Mesothelial cell of epicardium (in vitro differentiated cells): ENCODE measurements at regions not wholly inside any gene's neighbourhood (a gene's known extent, or its start where the extent isn't known, plus 50 kb on each side); places are given as distances from the start of the nearest gene placed in this dataset.

ENCODE experiments used
- DNase-seq, 2 experiments: peaks; one replicate each; pipeline ENCODE4 v3.0.0; 2021; ENCODE audit warnings: low spot score in 2 of 2; ENCODE audit not compliant: unreplicated experiment in 2 of 2
- H3K27ac Mint-ChIP-seq: 2 replicates; pipeline ENCODE4 v1.8.0; 2021; ENCODE audit warnings: mixed read lengths
- H3K27me3 Mint-ChIP-seq: 2 replicates; pipeline ENCODE4 v1.8.0; 2021; ENCODE audit warnings: low read depth, mixed read lengths
- H3K36me3 Mint-ChIP-seq: 2 replicates; pipeline ENCODE4 v1.8.0; 2021; ENCODE audit warnings: mixed read lengths
- H3K4me1 Mint-ChIP-seq: 2 replicates; pipeline ENCODE4 v1.8.0; 2021; ENCODE audit warnings: mixed read lengths
- H3K4me3 Mint-ChIP-seq: 2 replicates; pipeline ENCODE4 v1.8.0; 2021; ENCODE audit warnings: mild to moderate bottlenecking, moderate library complexity, mixed read lengths
- H3K9me3 Mint-ChIP-seq: 2 replicates; pipeline ENCODE4 v1.8.0; 2021; ENCODE audit warnings: mixed read lengths
- TF ChIP-seq, protein P1 (sequence below): fragments of 200-600 bp; sonication (generic); IDR thresholded peaks from one replicate; pipeline ENCODE4 v1.5.0; 2021; ENCODE audit warnings: antibody characterized with exemption; ENCODE audit not compliant: unreplicated experiment

GRCh38 chr6:9056556-9056955 is 621.2 kb upstream of the SLC35B3 start:
- Mint-ChIP-seq H3K4me1 (no peaks in the 10 kb centered on the region), H3K27ac (no peak overlapping the region), H3K4me3 (no peak overlapping the region), H3K9me3 (peaks cover 7% of the 10 kb centered on the region), H3K36me3 (no peaks in the 10 kb centered on the region), H3K27me3 (no peaks in the 10 kb centered on the region)
- DNase-seq, result no peak
- TF ChIP-seq, protein P1, sequence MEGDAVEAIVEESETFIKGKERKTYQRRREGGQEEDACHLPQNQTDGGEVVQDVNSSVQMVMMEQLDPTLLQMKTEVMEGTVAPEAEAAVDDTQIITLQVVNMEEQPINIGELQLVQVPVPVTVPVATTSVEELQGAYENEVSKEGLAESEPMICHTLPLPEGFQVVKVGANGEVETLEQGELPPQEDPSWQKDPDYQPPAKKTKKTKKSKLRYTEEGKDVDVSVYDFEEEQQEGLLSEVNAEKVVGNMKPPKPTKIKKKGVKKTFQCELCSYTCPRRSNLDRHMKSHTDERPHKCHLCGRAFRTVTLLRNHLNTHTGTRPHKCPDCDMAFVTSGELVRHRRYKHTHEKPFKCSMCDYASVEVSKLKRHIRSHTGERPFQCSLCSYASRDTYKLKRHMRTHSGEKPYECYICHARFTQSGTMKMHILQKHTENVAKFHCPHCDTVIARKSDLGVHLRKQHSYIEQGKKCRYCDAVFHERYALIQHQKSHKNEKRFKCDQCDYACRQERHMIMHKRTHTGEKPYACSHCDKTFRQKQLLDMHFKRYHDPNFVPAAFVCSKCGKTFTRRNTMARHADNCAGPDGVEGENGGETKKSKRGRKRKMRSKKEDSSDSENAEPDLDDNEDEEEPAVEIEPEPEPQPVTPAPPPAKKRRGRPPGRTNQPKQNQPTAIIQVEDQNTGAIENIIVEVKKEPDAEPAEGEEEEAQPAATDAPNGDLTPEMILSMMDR, result no peak

DNA sequence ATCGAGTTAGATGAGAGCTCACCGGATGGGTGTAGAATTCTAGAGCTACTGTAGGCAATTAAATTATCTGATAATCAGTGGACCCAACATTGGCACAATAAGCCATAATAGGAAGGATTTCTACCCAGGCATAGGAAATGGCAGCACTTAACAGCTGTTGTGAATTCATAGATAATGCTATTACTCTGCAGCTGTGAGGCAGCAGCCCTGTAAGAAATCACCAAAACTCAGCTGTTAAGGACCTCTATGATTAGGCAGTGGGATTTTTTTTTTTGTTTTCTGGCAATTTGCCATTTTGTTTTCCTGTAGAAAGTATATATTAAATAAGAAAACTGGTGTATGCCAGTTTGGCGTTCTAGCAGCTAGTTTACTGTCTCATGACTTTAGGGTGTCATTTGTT is 609.1 kb upstream of the SLC35B3 start:
- TF ChIP-seq, protein P1, result no peak
- H3K36me3 Mint-ChIP-seq, result no peaks in the 10 kb centered on the region
- H3K4me3 Mint-ChIP-seq, result no peak overlapping the region
- peaks cover 16% of the 10 kb centered on the region for H3K9me3 Mint-ChIP-seq
- H3K27me3 Mint-ChIP-seq, result no peaks in the 10 kb centered on the region
- H3K4me1 Mint-ChIP-seq, result no peaks in the 10 kb centered on the region
- no peak overlapping the region for H3K27ac Mint-ChIP-seq
- no peak for DNase-seq

- TF ChIP-seq, protein P1, result no peak
- Mint-ChIP-seq H3K9me3 (peaks cover 20% of the 10 kb centered on the region), H3K4me1 (no peaks in the 10 kb centered on the region), H3K36me3 (no peaks in the 10 kb centered on the region), H3K4me3 (no peak overlapping the region), H3K27me3 (no peaks in the 10 kb centered on the region), H3K27ac (no peak overlapping the region)
- DNase-seq, result no peak
Observed at GRCh38 chr6:9040718-9041117, 605.4 kb upstream of the SLC35B3 start.

DNA sequence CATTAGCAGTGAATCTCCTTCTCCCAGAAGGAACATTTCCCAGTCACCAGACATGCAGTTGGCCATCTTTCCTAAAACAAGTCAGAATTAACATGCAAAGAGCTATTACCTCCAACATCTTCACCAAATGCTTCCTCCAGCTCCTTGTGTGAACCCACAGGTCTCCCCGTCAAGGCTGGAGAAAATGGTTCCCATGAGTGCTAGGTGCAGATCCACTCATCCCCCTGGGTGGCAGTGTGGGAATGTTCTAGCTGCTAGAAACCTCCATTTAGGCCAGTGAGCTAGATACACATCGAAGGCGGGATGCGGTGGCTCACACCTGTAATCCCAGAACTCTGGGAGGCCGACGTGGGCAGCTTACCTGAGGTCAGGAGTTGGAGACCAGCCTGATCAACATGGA is 603.9 kb upstream of the SLC35B3 start:
- Mint-ChIP-seq H3K27me3 (no peaks in the 10 kb centered on the region), H3K27ac (no peak overlapping the region), H3K4me1 (no peaks in the 10 kb centered on the region), H3K4me3 (no peak overlapping the region), H3K9me3 (peaks cover 20% of the 10 kb centered on the region), H3K36me3 (no peaks in the 10 kb centered on the region)
- TF ChIP-seq, protein P1, result no peak
- no peak for DNase-seq

DNA sequence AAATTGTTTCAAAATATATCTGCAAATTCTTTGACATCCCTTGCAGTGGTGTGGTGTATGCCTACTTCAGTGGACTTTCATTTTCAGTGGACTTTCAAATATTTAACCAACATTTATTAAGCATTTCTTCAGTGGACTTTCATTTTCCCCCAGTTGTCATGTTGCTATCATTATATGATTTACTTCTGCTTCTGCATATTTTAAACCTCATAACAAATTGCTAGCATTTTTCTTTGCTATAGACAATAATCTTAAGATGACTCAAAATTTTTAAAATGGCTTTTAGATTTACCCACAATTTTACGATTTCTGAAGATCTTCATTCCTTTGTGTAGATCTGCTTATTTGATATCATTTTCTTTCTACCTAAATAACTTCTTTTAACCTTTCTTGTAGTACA is 592.7 kb upstream of the SLC35B3 start:
- peaks cover 2% of the 10 kb centered on the region for H3K36me3 Mint-ChIP-seq
- no peak for DNase-seq
- H3K27ac Mint-ChIP-seq, result no peak overlapping the region
- H3K9me3 Mint-ChIP-seq, result peaks cover 17% of the 10 kb centered on the region
- H3K4me1 Mint-ChIP-seq, result peaks cover 9% of the 10 kb centered on the region
- no peaks in the 10 kb centered on the region for H3K27me3 Mint-ChIP-seq
- TF ChIP-seq, protein P1, result no peak
- no peak overlapping the region for H3K4me3 Mint-ChIP-seq

DNA sequence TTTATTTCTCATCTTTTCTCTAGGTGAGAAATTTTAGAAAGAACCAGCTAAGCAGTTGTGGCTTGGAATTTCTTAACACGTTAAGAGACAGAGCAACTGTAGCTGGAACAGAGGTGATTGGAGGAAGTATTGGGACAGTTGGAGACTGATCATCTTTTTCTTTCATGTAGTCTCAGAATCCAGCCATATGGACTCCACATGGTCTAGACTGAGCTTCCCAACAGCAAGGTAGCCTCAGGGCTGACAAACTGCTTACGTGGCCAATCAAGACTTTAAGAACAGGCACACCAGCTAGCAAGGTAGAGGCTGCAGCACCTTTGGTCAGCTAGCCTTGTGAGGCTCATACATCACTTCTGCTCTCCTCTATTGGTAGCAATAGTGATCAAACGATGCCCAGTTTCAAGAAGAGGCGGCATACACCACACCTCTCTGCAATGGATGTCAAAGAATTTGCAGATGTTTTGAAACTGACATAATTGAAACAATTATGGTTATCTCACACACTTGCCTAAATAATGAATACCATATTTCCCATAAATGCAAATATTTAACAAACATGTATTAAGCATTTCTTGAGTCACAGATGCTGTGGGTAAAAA is 590.5 kb upstream of the SLC35B3 start:
- peaks cover 2% of the 10 kb centered on the region for H3K36me3 Mint-ChIP-seq
- no peaks in the 10 kb centered on the region for H3K27me3 Mint-ChIP-seq

More for the DNA sequence above, 590.5 kb upstream of the SLC35B3 start:
- H3K27ac Mint-ChIP-seq, result no peak overlapping the region
- peaks cover 9% of the 10 kb centered on the region for H3K4me1 Mint-ChIP-seq
- no peak for DNase-seq
- TF ChIP-seq, protein P1, result no peak
- H3K4me3 Mint-ChIP-seq, result no peak overlapping the region
- H3K9me3 Mint-ChIP-seq, result peaks cover 18% of the 10 kb centered on the region
